H1 (cell line): ENCODE measurements at regions not wholly inside any gene's neighbourhood (a gene's known extent, or its start where the extent isn't known, plus 50 kb on each side); places are given as distances from the start of the nearest gene placed in this dataset.

Experiments
- CTCF ChIA-PET: fragments of 300-600 bp; sonication (Branson Sonifier 250); formaldehyde crosslinking; loops from one replicate; lab custom pipeline; 2021; ENCODE audit not compliant: partially characterized antibody; lab: Charles Lee
- POLR2A ChIA-PET: fragments of 300-600 bp; sonication (Branson Sonifier 250); formaldehyde crosslinking; loops from one replicate; lab custom pipeline; 2021; ENCODE audit warnings: inconsistent platforms; ENCODE audit not compliant: partially characterized antibody; lab: Charles Lee
- DNase-seq, 2 experiments: peaks; one replicate each; pipeline versions ENCODE4 v3.0.0 to v3.0.0-alpha.2; 2010 to 2022; ENCODE audit warnings: low spot score in 2 of 2, low read depth in 1 of 2, mixed read lengths in 1 of 2
- FAIRE-seq: peaks from 2 replicates; lab custom pipeline; 2011; peaks lifted over from hg19 to GRCh38; lab: Jason Lieb, UNC
- H2AFZ ChIP-seq: 2 replicates; pipeline ENCODE4 v1.8.1; 2012; ENCODE audit warnings: low read length, inconsistent platforms
- H2AK5ac ChIP-seq: 2 replicates; pipeline ENCODE4 v1.6.1; 2013; ENCODE audit warnings: low read depth, low read length
- H2BK120ac ChIP-seq: replicated peaks from 2 replicates; pipeline ENCODE3; 2013; ENCODE audit warnings: low read depth, low read length, inconsistent platforms
- H2BK12ac ChIP-seq: 2 replicates; pipeline ENCODE4 v1.6.1; 2013; ENCODE audit warnings: low read depth, low read length
- H2BK15ac ChIP-seq: 2 replicates; pipeline ENCODE4 v1.6.1; 2013; ENCODE audit warnings: low read length
- H2BK20ac ChIP-seq: 2 replicates; pipeline ENCODE4 v1.6.1; 2013; ENCODE audit warnings: low read length
- H2BK5ac ChIP-seq: 2 replicates; pipeline ENCODE4 v1.6.1; 2013; ENCODE audit warnings: low read depth, low read length
- H3K14ac ChIP-seq: 2 replicates; pipeline ENCODE4 v1.6.1; 2013; ENCODE audit warnings: inconsistent platforms; ENCODE audit not compliant: insufficient read length
- H3K18ac ChIP-seq: 2 replicates; pipeline ENCODE4 v1.6.1; 2013; ENCODE audit warnings: low read length; ENCODE audit errors: extremely low read depth
- H3K23ac ChIP-seq: 2 replicates; pipeline ENCODE4 v1.6.1; 2013; ENCODE audit warnings: inconsistent platforms; ENCODE audit not compliant: insufficient read length
- H3K23me2 ChIP-seq: 2 replicates; pipeline ENCODE4 v1.6.1; 2013; ENCODE audit warnings: low read depth, low read length
- H3K27ac ChIP-seq: 2 replicates; pipeline ENCODE4 v1.6.1; 2011; ENCODE audit warnings: low read depth, low read length, inconsistent platforms
- H3K27me3 ChIP-seq, 4 experiments: replicated peaks in 1 of 4; 1 replicate in 1 of 4; 2 replicates in 3 of 4; pipeline versions ENCODE4 v1.6.1 to v1.8.1; 2011 to 2013; ENCODE audit warnings: low read length in 3 of 4, mild to moderate bottlenecking in 3 of 4, inconsistent platforms in 2 of 4, mixed read lengths in 2 of 4, moderate library complexity in 1 of 4; ENCODE audit not compliant: control insufficient read depth in 3 of 4, insufficient read depth in 3 of 4; ENCODE audit errors: extremely low read depth in 1 of 4
- H3K36me3 ChIP-seq, 4 experiments: 2 replicates each; pipeline versions ENCODE4 v1.6.1 to v1.8.1; 2011 to 2013; ENCODE audit warnings: mild to moderate bottlenecking in 4 of 4, low read length in 3 of 4, moderate library complexity in 2 of 4, control low read depth in 1 of 4, inconsistent platforms in 1 of 4; ENCODE audit not compliant: insufficient read depth in 4 of 4, control insufficient read depth in 2 of 4
- H3K4ac ChIP-seq: replicated peaks from 2 replicates; pipeline ENCODE3; 2013; ENCODE audit warnings: low read length, low read depth, mixed read lengths, inconsistent platforms; ENCODE audit not compliant: insufficient read length
- H3K4me1 ChIP-seq, 4 experiments: replicated peaks in 1 of 4; 1 replicate in 1 of 4; 2 replicates in 3 of 4; pipeline versions ENCODE4 v1.6.1 to v1.8.1; 2011 to 2013; ENCODE audit warnings: low read length in 3 of 4, inconsistent platforms in 2 of 4, mixed read lengths in 1 of 4; ENCODE audit not compliant: insufficient read depth in 4 of 4, control insufficient read depth in 3 of 4
- H3K4me2 ChIP-seq, 2 experiments: 2 replicates each; pipeline versions ENCODE4 v1.6.1 to v1.8.1; 2011 to 2013; ENCODE audit warnings: low read depth in 2 of 2, low read length in 2 of 2, control low read depth in 1 of 2, inconsistent platforms in 1 of 2, mild to moderate bottlenecking in 1 of 2; ENCODE audit not compliant: insufficient read depth in 1 of 2
- H3K4me3 ChIP-seq, 4 experiments: fragments of 200-600, 300-600 bp in 1 of 4; sonication (generic), shearing (Covaris generic), sonication (Bioruptor Twin) in 1 of 4; 2 replicates each; pipeline versions ENCODE4 v1.5.1 to v1.8.1; 2011 to 2016; ENCODE audit warnings: low read length in 4 of 4, low read depth in 3 of 4, control low read depth in 2 of 4, inconsistent platforms in 2 of 4, mild to moderate bottlenecking in 2 of 4, mixed read lengths in 1 of 4, moderate library complexity in 1 of 4; ENCODE audit not compliant: insufficient read depth in 2 of 4; ENCODE audit errors: extremely low read depth in 1 of 4
- H3K56ac ChIP-seq: replicated peaks from 2 replicates; pipeline ENCODE3; 2013; ENCODE audit warnings: low read depth, mild to moderate bottlenecking, mixed read lengths, low read length, inconsistent platforms; ENCODE audit not compliant: insufficient read length
- H3K79me1 ChIP-seq: 2 replicates; pipeline ENCODE4 v1.6.1; 2013; ENCODE audit warnings: low read depth, low read length, control low read depth
- H3K79me2 ChIP-seq, 2 experiments: 2 replicates each; pipeline versions ENCODE4 v1.6.1 to v1.8.1; 2012 to 2013; ENCODE audit warnings: low read length in 2 of 2, mild to moderate bottlenecking in 2 of 2, inconsistent platforms in 1 of 2; ENCODE audit not compliant: insufficient read depth in 2 of 2, control insufficient read depth in 1 of 2
- H3K9ac ChIP-seq, 4 experiments: replicated peaks in 1 of 4; 1 replicate in 1 of 4; 2 replicates in 3 of 4; pipeline versions ENCODE4 v1.6.1 to v1.8.1; 2011 to 2013; ENCODE audit warnings: low read depth in 3 of 4, low read length in 3 of 4, control low read depth in 2 of 4, mild to moderate bottlenecking in 2 of 4, moderate library complexity in 2 of 4, inconsistent platforms in 1 of 4; ENCODE audit errors: extremely low read depth in 1 of 4
- H3K9me3 ChIP-seq, 2 experiments: 2 replicates each; pipeline versions ENCODE4 v1.6.1 to v1.8.1; 2012 to 2013; ENCODE audit warnings: mild to moderate bottlenecking in 2 of 2, moderate library complexity in 2 of 2, control low read depth in 1 of 2, inconsistent platforms in 1 of 2, low read depth in 1 of 2, low read length in 1 of 2, mixed read lengths in 1 of 2; ENCODE audit not compliant: insufficient read depth in 2 of 2
- H4K20me1 ChIP-seq, 2 experiments: replicated peaks in 1 of 2; 2 replicates each; pipeline versions ENCODE3 to v1.8.1; 2011 to 2013; ENCODE audit warnings: inconsistent platforms in 2 of 2, low read length in 2 of 2, mild to moderate bottlenecking in 1 of 2; ENCODE audit not compliant: insufficient read depth in 2 of 2, control insufficient read depth in 1 of 2
- H4K5ac ChIP-seq: 2 replicates; pipeline ENCODE4 v1.6.1; 2013; ENCODE audit warnings: low read length, low read depth, mixed read lengths, inconsistent platforms; ENCODE audit not compliant: insufficient read length
- H4K8ac ChIP-seq: 2 replicates; pipeline ENCODE4 v1.8.0; 2013; ENCODE audit warnings: mild to moderate bottlenecking, moderate library complexity, low read length, inconsistent platforms; ENCODE audit not compliant: insufficient read depth; ENCODE audit errors: extremely low read depth
- H4K91ac ChIP-seq: replicated peaks from 2 replicates; pipeline ENCODE3; 2013; ENCODE audit warnings: low read length, mixed read lengths, inconsistent platforms; ENCODE audit not compliant: insufficient read length
- CBX8 ChIP-seq: fragments of 300-800, 300-1000 bp; sonication (generic); IDR thresholded peaks from 2 replicates; pipeline ENCODE4 v1.7.1; 2016; ENCODE audit warnings: low read depth, low read length, borderline replicate concordance
- POLR2A ChIP-seq, 2 experiments: IDR thresholded peaks; 1 replicate in 1 of 2; 2 replicates in 1 of 2; pipeline ENCODE4 v1.6.1; 2011; ENCODE audit warnings: low read depth in 2 of 2, low read length in 2 of 2, mild to moderate bottlenecking in 2 of 2; ENCODE audit errors: control extremely low read depth in 1 of 2
- POU5F1 ChIP-seq: IDR thresholded peaks from 2 replicates; pipeline ENCODE4 v1.6.1; 2011; ENCODE audit warnings: low read depth, mild to moderate bottlenecking, low read length, moderate library complexity
- RFX5 ChIP-seq: IDR thresholded peaks from 2 replicates; pipeline ENCODE4 v1.6.1; 2011; ENCODE audit warnings: low read depth, low read length, improper control_type of control experiment, borderline replicate concordance
- RXRA ChIP-seq: IDR thresholded peaks from 2 replicates; pipeline ENCODE4 v1.6.1; 2011; ENCODE audit warnings: low read depth, mild to moderate bottlenecking, low read length, moderate library complexity; ENCODE audit not compliant: insufficient read depth
- SP2 ChIP-seq: IDR thresholded peaks from 2 replicates; pipeline ENCODE4 v1.6.1; 2012; ENCODE audit warnings: mild to moderate bottlenecking, low read length, inconsistent platforms
- SP4 ChIP-seq: IDR thresholded peaks from 2 replicates; pipeline ENCODE4 v1.6.1; 2012; ENCODE audit warnings: low read length, inconsistent platforms
- USF2 ChIP-seq: IDR thresholded peaks from 2 replicates; pipeline ENCODE4 v1.6.1; 2011; ENCODE audit warnings: low read length, improper control_type of control experiment
- ZNF274 ChIP-seq: IDR thresholded peaks from 2 replicates; pipeline ENCODE4 v1.7.0; 2012; ENCODE audit warnings: low read length, borderline replicate concordance; ENCODE audit errors: extremely low read depth
- WGBS, 2 experiments: shearing (Covaris generic) in 1 of 2; methylation state at CpG; one replicate each; pipeline versions ENCODE4 v1.1.6 to v1.1.7; 2013 to 2015; ENCODE audit warnings: low lambda C conversion rate in 2 of 2, mixed read lengths in 2 of 2, inconsistent platforms in 1 of 2, low coverage in 1 of 2, missing lambda C conversion rate in 1 of 2; ENCODE audit not compliant: insufficient replicate concordance in 2 of 2, insufficient coverage in 1 of 2, insufficient read length in 1 of 2; ENCODE audit errors: extremely low coverage in 1 of 2, missing lambda C conversion rate in 1 of 2; 5-methylcytosine and 5-hydroxymethylcytosine counted together

- H2BK15ac ChIP-seq = no peak overlapping the region
- no peak overlapping the region for H3K9ac ChIP-seq
- H3K79me2 ChIP-seq = no peaks in the 10 kb centered on the region
- no peaks in the 10 kb centered on the region for H4K20me1 ChIP-seq
- H3K4ac ChIP-seq = no peak overlapping the region
- H2AK5ac ChIP-seq = no peak overlapping the region
- H3K56ac ChIP-seq = no peak overlapping the region
- no peak overlapping the region for H3K18ac ChIP-seq
- 94% methylated on average over 3 of the region's 3 CpGs; no CpG with 5 or more reads in 1 of the 2 experiments for WGBS, 2 experiments
- no peak overlapping the region for H3K27ac ChIP-seq
- H4K5ac ChIP-seq = no peak overlapping the region
- H3K4me2 ChIP-seq = no peak overlapping the region
- no peak overlapping the region for H4K91ac ChIP-seq
- no peak overlapping the region for H2BK20ac ChIP-seq
- no peak overlapping the region for H3K23ac ChIP-seq
- no peak overlapping the region for H3K4me3 ChIP-seq
- no peak overlapping the region for H2BK120ac ChIP-seq
- no peaks in the 10 kb centered on the region for H3K23me2 ChIP-seq
- H2BK12ac ChIP-seq = no peak overlapping the region
- peaks cover 0 to 4% (median 0%) of the 10 kb centered on the region in 4 experiments; a peak in 3 of 7 replicates for H3K4me1 ChIP-seq
- no peaks in the 10 kb centered on the region for H3K9me3 ChIP-seq
- no peaks in the 10 kb centered on the region for H3K36me3 ChIP-seq
- H3K14ac ChIP-seq = no peak overlapping the region
- no peaks in the 10 kb centered on the region for H3K27me3 ChIP-seq
- no peak overlapping the region for H2BK5ac ChIP-seq
- no peak overlapping the region for H4K8ac ChIP-seq
- no peak for DNase-seq
- H3K79me1 ChIP-seq = no peaks in the 10 kb centered on the region
- POLR2A ChIA-PET = no interaction called here
- CTCF ChIA-PET = no interaction called here
- FAIRE-seq = no peak
- no peak overlapping the region for H2AFZ ChIP-seq
- TF ChIP-seq CBX8 = no peak
- TF ChIP-seq RXRA = no peak
- no peak for TF ChIP-seq SP4
- no peak for TF ChIP-seq SP2
- no peak for TF ChIP-seq POU5F1
- TF ChIP-seq USF2 = no peak
- TF ChIP-seq ZNF274 = no peak
- no peak for TF ChIP-seq RFX5
- TF ChIP-seq POLR2A (IDR thresholded peaks at IDR 0.05; ENCODE audit: control extremely low read depth in 1 of 2, low read depth in 2 of 2, low read length in 2 of 2) = no peak
Measured at GRCh38 chr2:48250943-48251342, 63.5 kb upstream of the FOXN2 start.
